ENCODE measurements at regions not wholly inside any gene's neighbourhood (a gene's known extent, or its start where the extent isn't known, plus 50 kb on each side); places are given as distances from the start of the nearest gene placed in this dataset.
A peak's percentile ranks its signal among the peaks of the same experiment; 100 is the strongest.
"Not testable (repeated sequence)": the region's sequence is repeated elsewhere in the genome, so short reads cannot be mapped to it uniquely, and the experiment has no call there.

DNA sequence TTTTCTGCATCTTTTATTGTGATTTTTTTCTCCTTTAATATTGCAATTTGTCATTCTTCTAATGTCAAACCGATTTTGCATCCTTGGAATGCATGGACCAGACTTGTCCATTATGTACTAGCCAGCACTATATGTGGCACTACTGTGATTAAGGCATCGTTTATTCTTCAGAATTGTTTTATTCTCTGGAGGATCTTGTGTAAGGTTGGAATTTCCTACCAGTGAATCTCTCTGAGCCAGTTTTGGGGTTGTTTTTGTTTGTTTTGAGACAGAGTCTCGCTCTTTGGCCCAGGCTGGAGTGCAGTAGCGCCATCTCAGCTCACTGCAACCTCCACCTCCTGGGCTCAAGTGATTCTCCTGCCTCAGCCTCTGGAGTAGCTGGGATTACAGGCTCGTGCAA lies 58.5 kb downstream of the IGLL5 start:
- DNase-seq = no peak

GRCh38 chr22:22948651-22949571 lies 61.3 kb downstream of the IGLL5 start:
- DNase-seq = no peak

- DNase-seq = no peak
Measured at GRCh38 chr22:22949953-22950352, 62.3 kb downstream of the IGLL5 start.

GRCh38 chr22:22951035-22951434 lies 63.4 kb downstream of the IGLL5 start:
- no peak for DNase-seq

DNA sequence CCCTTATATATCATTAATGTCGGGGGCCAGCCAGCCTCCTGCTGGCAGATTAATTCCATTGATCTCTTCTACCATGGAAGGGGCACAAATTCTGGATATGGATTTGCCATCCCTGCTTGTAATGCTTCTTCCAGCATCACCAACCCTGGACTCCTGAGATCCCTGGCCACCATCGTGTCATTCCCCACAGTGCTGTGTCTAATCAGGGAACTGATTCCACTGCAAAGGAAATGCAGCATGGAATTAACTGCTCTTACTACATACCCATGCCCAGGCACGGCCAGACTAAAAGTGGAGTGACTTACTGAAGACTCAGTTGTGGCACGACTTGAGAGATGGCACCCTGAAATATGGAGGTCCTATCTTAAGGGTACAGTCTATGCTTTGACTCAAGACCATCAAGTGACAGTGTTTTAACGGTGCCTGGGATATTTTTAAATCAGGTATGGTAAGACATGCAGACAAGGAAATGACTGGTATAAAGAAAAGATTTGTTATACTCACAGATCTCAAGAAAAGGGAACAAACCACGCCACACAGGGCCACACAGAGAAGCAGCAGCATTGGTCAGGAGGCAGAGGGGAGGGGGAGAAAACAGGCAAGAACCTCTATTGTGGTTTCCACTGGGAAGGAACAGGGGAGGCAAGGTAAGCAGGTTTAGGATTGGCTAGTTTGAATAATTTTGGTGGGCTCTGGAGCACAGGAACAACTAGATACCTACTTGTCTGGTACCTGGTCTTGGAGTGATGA lies 65.1 kb downstream of the IGLL5 start:
- no peak for DNase-seq

GRCh38 chr22:22953791-22954190 lies 66.2 kb downstream of the IGLL5 start:
- no peak for DNase-seq

DNA sequence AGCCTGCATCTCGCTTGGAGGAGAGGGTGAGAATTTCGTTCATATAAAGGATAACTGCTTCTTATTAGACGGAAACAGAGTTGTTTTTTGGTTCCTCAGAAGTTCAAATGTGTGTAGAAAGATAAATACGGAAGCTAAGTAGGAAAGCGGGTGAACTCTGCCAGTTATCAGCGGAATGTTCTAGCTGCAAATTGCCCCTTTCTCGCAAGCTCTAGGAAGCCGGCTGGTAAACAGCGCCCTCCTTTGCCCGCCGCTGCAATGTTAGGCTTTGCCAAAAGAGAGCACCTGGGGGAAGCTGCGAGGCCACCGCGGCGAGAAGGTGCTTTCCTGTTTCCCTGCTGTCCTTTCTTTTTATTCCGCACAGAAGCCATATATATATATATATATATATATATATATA lies 67.0 kb downstream of the IGLL5 start:
- peak; percentile 31 for DNase-seq

- no peak for DNase-seq
Measured at GRCh38 chr22:22955276-22955798, 67.7 kb downstream of the IGLL5 start.

DNA sequence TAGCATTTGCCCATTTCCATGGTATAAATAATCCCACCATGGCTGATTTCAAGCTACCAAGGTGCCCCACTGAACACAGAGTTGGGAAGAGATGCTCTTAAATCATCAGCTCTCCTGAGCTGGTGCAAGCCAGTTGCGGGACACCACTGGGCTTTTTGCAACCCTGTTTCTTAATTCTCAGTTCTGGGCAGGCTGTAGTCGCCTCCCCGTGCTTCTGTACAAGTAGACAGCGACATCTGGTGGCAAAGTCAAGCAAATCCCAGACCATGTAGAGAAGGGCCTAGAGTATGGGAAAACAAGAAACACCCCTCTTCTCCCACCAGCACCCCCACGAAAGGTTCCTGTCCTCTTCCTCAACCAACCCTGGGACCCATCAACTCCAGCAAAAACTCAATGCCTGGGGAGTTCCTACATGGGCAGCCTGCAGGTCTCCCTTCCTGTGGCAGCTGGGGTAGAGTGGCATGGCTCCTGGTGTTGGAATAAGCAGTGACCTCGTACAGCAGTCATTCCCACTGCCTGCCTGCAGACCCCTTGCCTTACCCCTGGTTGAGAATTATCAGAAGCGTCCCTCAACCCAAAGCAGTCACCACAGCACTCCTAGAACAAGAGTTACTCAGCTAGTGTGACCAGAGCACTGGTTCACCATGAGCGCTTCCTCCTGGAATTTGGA lies 68.4 kb downstream of the IGLL5 start:
- DNase-seq = peak; percentile 22

GRCh38 chr22:22957090-22957489 lies 69.5 kb downstream of the IGLL5 start:
- DNase-seq = no peak

GRCh38 chr22:22958621-22959020 lies 71.0 kb downstream of the IGLL5 start:
- DNase-seq = no peak

DNA sequence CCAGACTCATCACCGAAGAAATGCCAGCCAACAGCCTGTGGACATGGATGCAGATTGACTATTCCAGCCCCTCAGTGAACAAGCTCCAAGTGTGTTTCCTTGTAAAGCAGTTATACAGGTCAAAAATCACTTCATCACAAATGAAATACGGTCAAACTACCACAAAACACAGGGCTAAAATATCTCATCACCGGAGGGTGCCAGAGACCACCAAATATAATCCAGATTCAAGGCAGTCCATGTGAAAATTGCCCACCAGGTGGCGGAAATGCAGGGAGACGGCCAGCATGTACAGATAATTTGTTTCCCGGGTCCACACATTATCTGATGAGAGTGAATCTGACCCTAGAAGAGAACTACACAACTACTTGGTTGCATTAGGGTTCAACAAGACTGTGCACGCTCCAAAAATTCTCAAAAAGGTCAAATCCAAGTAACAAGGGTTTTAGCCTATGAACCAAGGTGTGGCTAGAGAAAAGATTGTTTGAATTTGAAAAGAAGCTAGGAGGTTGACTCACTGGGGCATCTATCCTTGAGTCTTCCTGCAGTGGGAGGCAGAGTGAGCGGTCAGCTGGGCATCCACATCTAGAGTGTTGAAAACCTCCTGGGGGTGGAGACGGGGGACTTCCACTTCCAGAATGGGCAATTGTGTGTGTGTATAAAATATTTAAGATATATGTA lies 71.7 kb downstream of the IGLL5 start:
- peak; percentile 28 for DNase-seq

DNA sequence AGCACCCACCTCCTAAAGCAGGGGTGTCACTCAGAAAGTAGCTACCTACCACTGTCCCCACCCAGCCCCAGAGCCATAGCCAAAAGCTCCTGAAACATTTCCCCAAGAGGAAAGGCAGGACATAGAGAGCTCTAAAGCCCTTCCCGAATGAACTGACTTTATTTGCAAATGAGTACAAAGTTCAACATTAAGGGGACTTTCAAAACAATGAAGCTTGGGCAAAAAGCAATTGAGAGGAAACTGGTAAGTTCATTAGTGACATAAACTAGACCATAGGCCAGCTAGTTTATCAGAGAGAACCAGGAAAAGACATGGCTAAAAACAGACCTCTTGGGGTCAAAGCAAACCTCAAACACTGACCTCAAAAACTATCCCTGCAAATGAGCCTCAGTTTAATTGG lies 72.7 kb downstream of the IGLL5 start:
- DNase-seq = no peak

DNA sequence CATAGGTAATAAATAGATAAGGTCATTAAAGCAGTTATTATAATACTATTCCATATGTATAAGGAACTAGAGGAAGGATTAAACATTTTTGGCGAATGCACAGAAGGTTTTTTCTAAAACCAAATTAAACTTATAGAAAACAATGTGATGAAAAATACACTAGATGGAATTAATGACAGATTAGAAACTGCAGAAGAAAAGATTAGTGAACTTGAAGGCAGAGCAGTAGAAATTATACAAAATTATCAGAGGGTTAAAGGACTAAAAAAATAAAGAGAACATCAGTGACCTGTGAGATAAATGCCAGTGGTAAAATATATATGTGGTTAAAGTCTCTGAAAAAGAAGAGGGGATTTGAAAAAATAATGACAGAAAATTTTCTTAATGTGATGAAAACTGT lies 74.0 kb downstream of the IGLL5 start:
- no peak for DNase-seq

DNA sequence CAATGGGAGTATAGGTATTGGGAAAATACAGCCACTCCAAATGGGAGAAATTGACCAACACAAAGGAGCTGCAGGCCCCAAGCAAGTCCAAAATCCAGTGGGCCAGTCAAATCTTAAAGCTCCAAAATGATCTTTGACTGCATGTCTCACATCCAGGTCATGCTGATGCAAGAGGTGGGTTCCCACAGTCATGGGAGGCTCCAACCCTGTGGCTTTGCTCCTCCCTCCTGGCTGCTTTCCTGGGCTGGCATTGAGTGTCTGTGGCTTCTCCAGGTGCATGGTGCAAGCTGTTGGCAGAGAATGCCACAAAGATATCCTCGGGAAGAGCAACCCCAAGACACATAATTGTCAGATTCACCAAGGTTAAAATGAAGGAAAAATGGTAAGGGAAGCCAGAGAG lies 80.8 kb downstream of the IGLL5 start:
- DNase-seq = no peak

GRCh38 chr22:22972605-22973004 lies 85.0 kb downstream of the IGLL5 start:
- not testable (repeated sequence) for DNase-seq

DNA sequence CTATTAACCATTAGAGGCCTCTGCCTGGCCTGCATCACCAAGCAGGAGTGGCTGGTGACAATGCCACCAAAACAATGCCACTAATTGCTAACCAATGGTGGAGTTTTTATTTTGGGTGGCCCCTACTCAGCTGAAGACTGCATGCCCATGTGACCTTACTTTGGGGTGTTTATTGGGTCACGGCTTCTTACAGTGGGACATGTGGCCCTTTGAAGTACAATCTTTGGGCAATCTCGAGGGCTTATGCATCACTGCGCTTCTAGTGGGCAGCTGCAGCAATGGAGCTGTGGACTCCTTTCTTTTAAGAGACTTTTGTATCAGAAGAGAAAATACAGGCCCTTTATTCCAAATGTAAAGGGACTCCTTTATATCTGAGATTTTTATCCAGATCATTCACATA lies 85.7 kb downstream of the IGLL5 start:
- DNase-seq = no peak

- no peak for DNase-seq
Measured at GRCh38 chr22:22974156-22974555, 86.5 kb downstream of the IGLL5 start.

- DNase-seq = no peak
Measured at GRCh38 chr22:22974795-22975580, 87.4 kb downstream of the IGLL5 start.

- DNase-seq = no peak
Measured at GRCh38 chr22:22976033-22976922, 88.7 kb downstream of the IGLL5 start.

All from KG1 (cell line).